ENCODE measurements at regions not wholly inside any gene's neighbourhood (a gene's known extent, or its start where the extent isn't known, plus 50 kb on each side); places are given as distances from the start of the nearest gene placed in this dataset.

DNA sequence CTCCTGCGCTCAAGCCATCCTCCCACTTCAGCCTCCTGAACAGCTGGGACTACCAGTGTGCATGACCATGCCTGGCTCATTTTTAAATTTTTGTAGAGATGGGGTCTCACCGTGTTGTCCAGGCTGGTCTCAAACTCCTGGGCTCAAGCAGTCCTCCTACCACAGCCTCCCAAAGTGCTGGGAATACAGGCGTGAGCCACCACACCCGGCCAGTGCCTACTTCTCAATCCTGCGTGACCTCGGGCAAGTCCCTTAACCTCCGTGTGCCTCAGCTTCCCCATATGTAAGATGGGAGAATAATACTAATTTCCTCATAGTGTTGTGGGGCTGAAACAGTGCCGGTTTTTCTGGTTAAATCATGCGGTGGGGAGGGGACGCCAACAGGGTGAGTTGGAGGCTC, 143.5 kb upstream of the CIBAR2 start:
- no peak for TF ChIP-seq JUND (CRISPR knock-in tag; IDR thresholded peaks at IDR 0.05)
- ATAC-seq = no peak
- no peaks in the 10 kb centered on the region for H3K9me3 ChIP-seq (ENCODE audit: low read length)
- no peaks in the 10 kb centered on the region for H3K36me3 ChIP-seq (replicated peaks in 1 of 2; ENCODE audit: control insufficient read depth in 1 of 2, insufficient read depth in 2 of 2, low read length in 2 of 2)
- H3K79me2 ChIP-seq (ENCODE audit: insufficient read depth, low read length) = no peaks in the 10 kb centered on the region
- H3K27ac ChIP-seq (ENCODE audit: extremely low read length, insufficient read depth, low read length) = no peak overlapping the region
- no peak overlapping the region for H3K9ac ChIP-seq (ENCODE audit: insufficient read depth, low read depth, low read length)
- BruUV-seq (replicated peaks) = no TSS peak
- FAIRE-seq = no peak
- H3K4me2 ChIP-seq (ENCODE audit: low read depth, low read length) = no peak overlapping the region
- no peak overlapping the region for H3K4me3 ChIP-seq (replicated peaks in 1 of 3; ENCODE audit: insufficient read depth in 1 of 3, low read depth in 2 of 3, low read length in 3 of 3)
- ChIA-PET POLR2A (no interaction called here), CTCF (ENCODE audit: low intra/inter-chr PET ratio, low total read pairs) (no interaction called here)
- H2AFZ ChIP-seq (ENCODE audit: low read length) = no peak overlapping the region
- intact Hi-C loops (cut with micrococcal nuclease; ENCODE audit: unreplicated experiment) = no loop called here
- peaks cover 11% of the 10 kb centered on the region; the same call in 1 of the 2 replicates for H4K20me1 ChIP-seq (ENCODE audit: insufficient read depth, low read length)
- in situ Hi-C loops (cut with HindIII; ENCODE audit: extremely low pct_ligation_motif_present, low pct_unique_long_range_greater_than_20kb) = no loop called here
- WGBS (ENCODE audit: low lambda C conversion rate) = 85% methylated on average over 10 of the region's 10 CpGs
- DNase-seq (ENCODE audit: low spot score) = no peak
- peaks cover 6% of the 10 kb centered on the region for H3K4me1 ChIP-seq (ENCODE audit: insufficient read depth, low read length)
- no peaks in the 10 kb centered on the region for H3K27me3 ChIP-seq (ENCODE audit: control insufficient read depth in 1 of 2, insufficient read depth in 2 of 2, low read length in 2 of 2)

DNA sequence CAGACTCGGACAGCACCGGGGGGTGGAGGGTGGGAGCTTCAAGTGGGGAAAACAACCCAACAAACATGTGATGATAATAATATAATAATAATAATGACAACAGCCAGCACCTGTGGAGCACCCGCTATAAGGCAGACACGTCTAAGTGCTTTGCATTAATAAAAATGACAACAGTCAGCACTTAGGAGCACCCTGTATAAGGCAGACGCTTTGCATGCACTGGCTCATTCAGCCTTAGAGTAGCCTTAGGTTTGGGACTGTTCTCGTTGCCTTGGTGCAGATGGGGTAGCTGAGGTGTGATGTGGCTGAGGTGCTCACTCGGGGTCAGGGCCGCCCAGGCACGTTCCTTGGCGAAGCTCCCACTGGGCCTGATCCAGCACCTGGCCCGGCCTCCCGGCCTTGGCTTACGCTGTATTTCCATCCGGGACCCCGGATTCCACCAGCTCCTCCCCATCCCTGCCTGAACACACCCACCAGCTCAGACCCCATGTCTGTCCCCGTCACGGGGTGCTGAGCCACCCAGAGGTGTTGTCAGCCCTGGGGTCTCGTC, 144.0 kb upstream of the CIBAR2 start:
- TF ChIP-seq ZNF891 (CRISPR knock-in tag; IDR thresholded peaks at IDR 0.05) = 0 out of 2 replicates have a peak, but pooled peaks have one; percentile 17
- TF ChIP-seq ARID2 (CRISPR knock-in tag; IDR thresholded peaks at IDR 0.05; ENCODE audit: borderline replicate concordance) = no peak
- TF ChIP-seq MAFF (IDR thresholded peaks at IDR 0.05; ENCODE audit: low read depth, low read length) = peak; percentile 77
- TF ChIP-seq, protein P1, sequence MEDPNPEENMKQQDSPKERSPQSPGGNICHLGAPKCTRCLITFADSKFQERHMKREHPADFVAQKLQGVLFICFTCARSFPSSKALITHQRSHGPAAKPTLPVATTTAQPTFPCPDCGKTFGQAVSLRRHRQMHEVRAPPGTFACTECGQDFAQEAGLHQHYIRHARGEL (CRISPR knock-in tag; IDR thresholded peaks at IDR 0.05) = no peak
- peak; percentile 20; the same call in 1 of the 2 replicates for TF ChIP-seq ZNF768 (CRISPR knock-in tag; IDR thresholded peaks at IDR 0.05)
- TF ChIP-seq MAFK (conservative IDR thresholded peaks at IDR 0.05 in 1 of 2, IDR thresholded peaks at IDR 0.05 in 1 of 2; ENCODE audit: low read length in 2 of 2) = peak; percentile 78 to 83
- 73% methylated on average over 13 of the region's 18 CpGs for WGBS (ENCODE audit: low lambda C conversion rate)
- intact Hi-C loops (cut with micrococcal nuclease; ENCODE audit: unreplicated experiment) = no loop called here
- no peaks in the 10 kb centered on the region for H3K9me3 ChIP-seq (ENCODE audit: low read length)
- H3K36me3 ChIP-seq (replicated peaks in 1 of 2; ENCODE audit: control insufficient read depth in 1 of 2, insufficient read depth in 2 of 2, low read length in 2 of 2) = no peaks in the 10 kb centered on the region
- DNase-seq (ENCODE audit: low spot score) (no peak), FAIRE-seq (no peak), ATAC-seq (no peak)
- peaks cover 10% of the 10 kb centered on the region; the same call in 1 of the 2 replicates for H4K20me1 ChIP-seq (ENCODE audit: insufficient read depth, low read length)
- H2AFZ ChIP-seq (ENCODE audit: low read length) = no peak overlapping the region
- H3K27ac ChIP-seq (ENCODE audit: extremely low read length, insufficient read depth, low read length) = no peak overlapping the region
- CTCF ChIA-PET (ENCODE audit: low intra/inter-chr PET ratio, low total read pairs) = no interaction called here
- in situ Hi-C loops (cut with HindIII; ENCODE audit: extremely low pct_ligation_motif_present, low pct_unique_long_range_greater_than_20kb) = no loop called here
- no TSS peak for BruUV-seq (replicated peaks)
- POLR2A ChIA-PET = no interaction called here
- no peak overlapping the region for H3K4me2 ChIP-seq (ENCODE audit: low read depth, low read length)
- no peaks in the 10 kb centered on the region for H3K79me2 ChIP-seq (ENCODE audit: insufficient read depth, low read length)
- peaks cover 6% of the 10 kb centered on the region for H3K4me1 ChIP-seq (ENCODE audit: insufficient read depth, low read length)
- no peak overlapping the region for H3K9ac ChIP-seq (ENCODE audit: insufficient read depth, low read depth, low read length)
- no peaks in the 10 kb centered on the region for H3K27me3 ChIP-seq (ENCODE audit: control insufficient read depth in 1 of 2, insufficient read depth in 2 of 2, low read length in 2 of 2)
- no peak overlapping the region for H3K4me3 ChIP-seq (replicated peaks in 1 of 3; ENCODE audit: insufficient read depth in 1 of 3, low read depth in 2 of 3, low read length in 3 of 3)
